ENCODE measurements at regions not wholly inside any gene's neighbourhood (a gene's known extent, or its start where the extent isn't known, plus 50 kb on each side); places are given as distances from the start of the nearest gene placed in this dataset.

DNA sequence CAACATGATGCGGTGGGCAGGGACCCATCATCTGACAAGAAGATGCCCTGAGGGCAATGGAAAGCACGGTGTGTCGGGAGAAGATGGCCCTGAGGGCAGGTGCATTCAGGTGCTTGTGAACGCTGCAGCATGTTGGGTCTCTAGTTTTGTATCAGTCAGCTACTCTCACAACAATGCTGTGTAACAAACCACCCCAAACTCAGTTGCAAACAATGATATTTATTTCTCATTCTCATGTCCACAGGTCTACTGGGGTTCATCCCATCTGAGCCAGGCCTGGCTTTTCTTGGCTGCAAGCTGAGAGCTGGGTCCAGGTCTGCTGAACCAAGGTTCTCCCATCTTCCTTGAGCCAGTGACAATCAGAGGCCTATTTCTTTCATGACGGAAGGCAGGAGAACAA lies 461.6 kb downstream of the PREX1 start:
- H3K27me3 ChIP-seq = no peaks in the 10 kb centered on the region
- TF ChIP-seq POLR2A (IDR thresholded peaks at IDR 0.05) = no peak
- no peak for TF ChIP-seq CTCF (IDR thresholded peaks at IDR 0.05)
- H3K4me1 ChIP-seq = no peaks in the 10 kb centered on the region
- 88 to 95% methylated on average over 5 of the region's 5 CpGs for WGBS, 2 donors
- no peaks in the 10 kb centered on the region for H3K36me3 ChIP-seq (replicated peaks in 1 of 2; ENCODE audit: insufficient read depth in 1 of 2, low read depth in 2 of 2)
- no peak for DNase-seq
- H3K9me3 ChIP-seq = no peaks in the 10 kb centered on the region
- intact Hi-C loops (cut with DNase I) = no loop called here
- H3K4me3 ChIP-seq = no peak overlapping the region
- no peak overlapping the region for H3K27ac ChIP-seq
- no peak for ATAC-seq

GRCh38 chr20:48364688-48365421 lies 462.9 kb downstream of the PREX1 start:
- DNase-seq = no peak
- no peak for ATAC-seq
- no peaks in the 10 kb centered on the region for H3K9me3 ChIP-seq
- no peaks in the 10 kb centered on the region for H3K4me1 ChIP-seq
- intact Hi-C loops (cut with DNase I) = no loop called here
- no peaks in the 10 kb centered on the region for H3K27me3 ChIP-seq
- 76 to 82% methylated on average over 11 of the region's 11 CpGs for WGBS, 2 donors
- H3K27ac ChIP-seq = no peak overlapping the region
- TF ChIP-seq POLR2A (IDR thresholded peaks at IDR 0.05) = no peak
- no peak for TF ChIP-seq CTCF (IDR thresholded peaks at IDR 0.05)
- H3K4me3 ChIP-seq = no peak overlapping the region
- no peaks in the 10 kb centered on the region for H3K36me3 ChIP-seq (replicated peaks in 1 of 2; ENCODE audit: insufficient read depth in 1 of 2, low read depth in 2 of 2)

GRCh38 chr20:48364055-48364454 lies 463.7 kb downstream of the PREX1 start:
- Histone ChIP-seq H3K27me3 (no peaks in the 10 kb centered on the region), H3K36me3 (replicated peaks in 1 of 2; ENCODE audit: insufficient read depth in 1 of 2, low read depth in 2 of 2) (no peaks in the 10 kb centered on the region), H3K4me3 (no peak overlapping the region), H3K27ac (no peak overlapping the region), H3K4me1 (no peaks in the 10 kb centered on the region), H3K9me3 (no peaks in the 10 kb centered on the region)
- no peak for ATAC-seq
- no peak for DNase-seq
- intact Hi-C loops (cut with DNase I) = no loop called here
- no peak for TF ChIP-seq POLR2A (IDR thresholded peaks at IDR 0.05)
- no peak for TF ChIP-seq CTCF (IDR thresholded peaks at IDR 0.05)

DNA sequence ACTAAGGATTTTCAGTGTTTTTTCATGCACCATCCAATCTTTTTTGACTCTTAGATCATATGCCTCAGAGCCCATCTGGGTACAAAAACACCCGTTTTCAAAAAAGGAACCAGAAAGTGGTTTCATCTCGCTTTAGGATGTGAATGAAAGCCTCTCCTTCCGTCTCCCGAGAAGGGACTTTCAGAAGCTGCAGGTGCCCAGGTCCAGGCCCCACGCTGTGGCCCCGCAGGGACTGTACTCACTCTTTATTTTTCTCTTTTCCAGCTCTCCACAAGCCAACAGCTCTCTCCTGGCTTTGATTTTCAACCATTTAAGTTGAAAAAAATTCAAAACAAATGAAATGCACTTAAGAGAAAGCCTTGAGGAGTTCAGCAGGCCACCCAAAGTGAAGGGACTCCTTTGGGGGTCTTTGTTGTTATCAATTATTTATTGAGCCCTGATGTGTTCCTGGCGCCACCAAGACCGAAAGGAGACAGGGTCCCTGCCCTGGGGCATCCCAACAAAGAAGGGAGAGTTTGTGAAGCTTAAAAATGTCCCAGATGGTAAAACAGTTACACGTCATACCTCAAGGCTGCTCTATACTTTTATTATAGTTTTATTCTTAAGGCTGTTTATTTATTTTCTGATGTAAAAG lies 467.3 kb downstream of the PREX1 start:
- Histone ChIP-seq H3K27me3 (no peaks in the 10 kb centered on the region), H3K4me1 (no peaks in the 10 kb centered on the region), H3K27ac (no peak overlapping the region), H3K9me3 (no peaks in the 10 kb centered on the region), H3K36me3 (replicated peaks in 1 of 2; ENCODE audit: insufficient read depth in 1 of 2, low read depth in 2 of 2) (no peaks in the 10 kb centered on the region), H3K4me3 (no peak overlapping the region)
- 61 to 63% methylated on average over 9 of the region's 9 CpGs for WGBS, 2 donors
- ATAC-seq = no peak
- intact Hi-C loops (cut with DNase I) = no loop called here
- DNase-seq = no peak
- TF ChIP-seq POLR2A (IDR thresholded peaks at IDR 0.05) (no peak), CTCF (IDR thresholded peaks at IDR 0.05) (no peak)

All from body of pancreas (tissue), 4 donors.